Suppressor macrophage (primary cell): ENCODE measurements at regions not wholly inside any gene's neighbourhood (a gene's known extent, or its start where the extent isn't known, plus 50 kb on each side); places are given as distances from the start of the nearest gene placed in this dataset.
"Not testable (repeated sequence)": the region's sequence is repeated elsewhere in the genome, so short reads cannot be mapped to it uniquely, and the experiment has no call there.

Experiments used
- DNase-seq, 4 experiments: peaks; one replicate each; pipeline ENCODE4 v3.0.0-alpha.2; 2020 to 2022

- DNase-seq, result no peak
Observed at GRCh38 chr1:219066098-219066497, 107.6 kb upstream of the LYPLAL1 start.

- DNase-seq, result peak in 3 of 4 experiments; percentile 8 to 36 (median 23)
Observed at GRCh38 chr1:219066631-219067349, 106.9 kb upstream of the LYPLAL1 start.

- no peak for DNase-seq
Observed at GRCh38 chr1:219067350-219067712, 106.3 kb upstream of the LYPLAL1 start.

GRCh38 chr1:219070395-219070794 lies 103.3 kb upstream of the LYPLAL1 start:
- not testable (repeated sequence) for DNase-seq

GRCh38 chr1:219071209-219071608 lies 102.5 kb upstream of the LYPLAL1 start:
- no peak for DNase-seq

GRCh38 chr1:219072329-219072728 lies 101.3 kb upstream of the LYPLAL1 start:
- DNase-seq, result no peak

GRCh38 chr1:219074084-219074728 lies 99.5 kb upstream of the LYPLAL1 start:
- no peak for DNase-seq

- no peak for DNase-seq
Observed at GRCh38 chr1:219075121-219075879, 98.4 kb upstream of the LYPLAL1 start.

- DNase-seq, result no peak
Observed at GRCh38 chr1:219076326-219076937, 97.2 kb upstream of the LYPLAL1 start.

- not testable (repeated sequence) for DNase-seq
Observed at GRCh38 chr1:219077767-219078166, 95.9 kb upstream of the LYPLAL1 start.

- peak; percentile 42 to 77 (median 68) for DNase-seq
Observed at GRCh38 chr1:219081943-219082925, 91.4 kb upstream of the LYPLAL1 start.

- DNase-seq, result no peak
Observed at GRCh38 chr1:219083631-219084030, 90.0 kb upstream of the LYPLAL1 start.

GRCh38 chr1:219085082-219085481 lies 88.6 kb upstream of the LYPLAL1 start:
- DNase-seq, result no peak

- DNase-seq, result peak in 2 of 4 experiments; percentile 41 to 48
Observed at GRCh38 chr1:219085988-219086387, 87.7 kb upstream of the LYPLAL1 start.

- peak; percentile 4 to 48 (median 24) for DNase-seq
Observed at GRCh38 chr1:219086956-219087469, 86.7 kb upstream of the LYPLAL1 start.

GRCh38 chr1:219088778-219089557 lies 84.7 kb upstream of the LYPLAL1 start:
- peak; percentile 86 to 94 (median 88) for DNase-seq

GRCh38 chr1:219090607-219091006 lies 83.1 kb upstream of the LYPLAL1 start:
- DNase-seq, result peak in 2 of 4 experiments; percentile 79 to 84

- DNase-seq, result no peak
Observed at GRCh38 chr1:219092206-219092605, 81.5 kb upstream of the LYPLAL1 start.

- no peak for DNase-seq
Observed at GRCh38 chr1:219099307-219099706, 74.4 kb upstream of the LYPLAL1 start.

GRCh38 chr1:219100059-219100458 lies 73.6 kb upstream of the LYPLAL1 start:
- no peak for DNase-seq

GRCh38 chr1:219102466-219102865 lies 71.2 kb upstream of the LYPLAL1 start:
- DNase-seq, result not testable (repeated sequence)
